ENCODE measurements at regions not wholly inside any gene's neighbourhood (a gene's known extent, or its start where the extent isn't known, plus 50 kb on each side); places are given as distances from the start of the nearest gene placed in this dataset.

DNA sequence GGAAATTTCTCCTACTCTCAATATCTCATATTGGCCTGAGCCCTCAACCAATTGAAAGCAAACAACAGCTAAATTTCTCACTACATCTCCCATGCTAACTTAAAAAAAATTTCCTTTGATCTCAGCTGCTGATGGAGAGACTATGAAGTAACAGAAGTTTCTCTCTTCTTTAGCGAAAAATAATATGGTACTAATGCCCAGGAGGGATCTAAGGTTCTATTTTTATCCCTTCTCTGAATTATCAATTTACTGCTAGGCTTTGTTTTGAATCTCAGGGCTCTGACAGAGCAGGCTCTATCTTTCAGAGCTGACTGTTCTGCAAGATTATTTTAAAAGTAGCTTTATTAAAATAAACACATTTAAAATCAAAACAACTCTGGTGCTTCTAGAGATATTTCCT lies 558.6 kb downstream of the KCNA4 start:
- TF ChIP-seq POLR2AphosphoS5 (IDR thresholded peaks at IDR 0.05; ENCODE audit: low read depth, low read length) = no peak
- TF ChIP-seq, protein P1, sequence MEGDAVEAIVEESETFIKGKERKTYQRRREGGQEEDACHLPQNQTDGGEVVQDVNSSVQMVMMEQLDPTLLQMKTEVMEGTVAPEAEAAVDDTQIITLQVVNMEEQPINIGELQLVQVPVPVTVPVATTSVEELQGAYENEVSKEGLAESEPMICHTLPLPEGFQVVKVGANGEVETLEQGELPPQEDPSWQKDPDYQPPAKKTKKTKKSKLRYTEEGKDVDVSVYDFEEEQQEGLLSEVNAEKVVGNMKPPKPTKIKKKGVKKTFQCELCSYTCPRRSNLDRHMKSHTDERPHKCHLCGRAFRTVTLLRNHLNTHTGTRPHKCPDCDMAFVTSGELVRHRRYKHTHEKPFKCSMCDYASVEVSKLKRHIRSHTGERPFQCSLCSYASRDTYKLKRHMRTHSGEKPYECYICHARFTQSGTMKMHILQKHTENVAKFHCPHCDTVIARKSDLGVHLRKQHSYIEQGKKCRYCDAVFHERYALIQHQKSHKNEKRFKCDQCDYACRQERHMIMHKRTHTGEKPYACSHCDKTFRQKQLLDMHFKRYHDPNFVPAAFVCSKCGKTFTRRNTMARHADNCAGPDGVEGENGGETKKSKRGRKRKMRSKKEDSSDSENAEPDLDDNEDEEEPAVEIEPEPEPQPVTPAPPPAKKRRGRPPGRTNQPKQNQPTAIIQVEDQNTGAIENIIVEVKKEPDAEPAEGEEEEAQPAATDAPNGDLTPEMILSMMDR (IDR thresholded peaks at IDR 0.05) = no peak
- no peak for TF ChIP-seq SIN3A (IDR thresholded peaks at IDR 0.05; ENCODE audit: borderline replicate concordance, insufficient read depth, low read depth, low read length)
- TF ChIP-seq, protein P2, sequence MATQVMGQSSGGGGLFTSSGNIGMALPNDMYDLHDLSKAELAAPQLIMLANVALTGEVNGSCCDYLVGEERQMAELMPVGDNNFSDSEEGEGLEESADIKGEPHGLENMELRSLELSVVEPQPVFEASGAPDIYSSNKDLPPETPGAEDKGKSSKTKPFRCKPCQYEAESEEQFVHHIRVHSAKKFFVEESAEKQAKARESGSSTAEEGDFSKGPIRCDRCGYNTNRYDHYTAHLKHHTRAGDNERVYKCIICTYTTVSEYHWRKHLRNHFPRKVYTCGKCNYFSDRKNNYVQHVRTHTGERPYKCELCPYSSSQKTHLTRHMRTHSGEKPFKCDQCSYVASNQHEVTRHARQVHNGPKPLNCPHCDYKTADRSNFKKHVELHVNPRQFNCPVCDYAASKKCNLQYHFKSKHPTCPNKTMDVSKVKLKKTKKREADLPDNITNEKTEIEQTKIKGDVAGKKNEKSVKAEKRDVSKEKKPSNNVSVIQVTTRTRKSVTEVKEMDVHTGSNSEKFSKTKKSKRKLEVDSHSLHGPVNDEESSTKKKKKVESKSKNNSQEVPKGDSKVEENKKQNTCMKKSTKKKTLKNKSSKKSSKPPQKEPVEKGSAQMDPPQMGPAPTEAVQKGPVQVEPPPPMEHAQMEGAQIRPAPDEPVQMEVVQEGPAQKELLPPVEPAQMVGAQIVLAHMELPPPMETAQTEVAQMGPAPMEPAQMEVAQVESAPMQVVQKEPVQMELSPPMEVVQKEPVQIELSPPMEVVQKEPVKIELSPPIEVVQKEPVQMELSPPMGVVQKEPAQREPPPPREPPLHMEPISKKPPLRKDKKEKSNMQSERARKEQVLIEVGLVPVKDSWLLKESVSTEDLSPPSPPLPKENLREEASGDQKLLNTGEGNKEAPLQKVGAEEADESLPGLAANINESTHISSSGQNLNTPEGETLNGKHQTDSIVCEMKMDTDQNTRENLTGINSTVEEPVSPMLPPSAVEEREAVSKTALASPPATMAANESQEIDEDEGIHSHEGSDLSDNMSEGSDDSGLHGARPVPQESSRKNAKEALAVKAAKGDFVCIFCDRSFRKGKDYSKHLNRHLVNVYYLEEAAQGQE (IDR thresholded peaks at IDR 0.05; ENCODE audit: insufficient read depth in 1 of 2, low read depth in 2 of 2, low read length in 1 of 2) = no peak
- no peak for TF ChIP-seq TCF7L2 (IDR thresholded peaks at IDR 0.05; ENCODE audit: low read depth, low read length)
- Histone ChIP-seq H3K9me3 (ENCODE audit: control insufficient read depth, insufficient read depth, low read depth, low read length) (no peaks in the 10 kb centered on the region), H3K27me3 (ENCODE audit: control insufficient read depth, insufficient read depth, low read length) (no peaks in the 10 kb centered on the region), H3K4me1 (ENCODE audit: control insufficient read depth, insufficient read depth, low read length) (no peaks in the 10 kb centered on the region), H3K4me3 (ENCODE audit: low read depth in 2 of 2, low read length in 2 of 2) (no peak overlapping the region), H3K36me3 (ENCODE audit: control insufficient read depth, insufficient read depth, low read length) (no peaks in the 10 kb centered on the region), H3K27ac (ENCODE audit: low read length) (no peak overlapping the region)
- BruUV-seq (replicated peaks) = no TSS peak
- DNase-seq (ENCODE audit: low read depth, low spot score) (no peak), ATAC-seq (no peak)
- CTCF ChIA-PET = no interaction called here
- POLR2A ChIA-PET = no interaction called here
- intact Hi-C loops (cut with micrococcal nuclease; ENCODE audit: unreplicated experiment) = no loop called here
- in situ Hi-C loops (cut with HindIII; ENCODE audit: low pct_unique_long_range_greater_than_20kb, low sequenced_read_pairs) = no loop called here

DNA sequence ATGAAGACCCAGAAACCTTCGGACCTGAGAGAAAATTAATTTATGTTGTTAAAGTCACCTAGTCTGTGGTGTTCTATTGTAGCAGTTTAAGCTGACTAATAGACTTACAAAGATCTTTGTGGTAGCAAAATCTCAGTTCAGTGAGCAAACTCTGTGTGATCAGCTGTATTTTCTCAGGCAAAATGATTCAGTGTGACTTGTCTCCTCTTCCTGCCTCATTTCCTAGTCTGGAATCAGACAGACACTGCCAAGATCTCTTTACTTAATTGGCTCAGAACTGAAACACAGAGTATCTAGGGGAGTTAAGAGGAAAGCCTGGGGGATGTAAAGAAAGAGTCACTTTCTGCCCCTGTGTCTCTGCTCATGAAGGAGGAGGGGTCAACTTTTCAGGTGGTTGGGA lies 564.7 kb downstream of the KCNA4 start:
- BruUV-seq (replicated peaks) = no TSS peak
- ATAC-seq = no peak

More for the DNA sequence above, 564.7 kb downstream of the KCNA4 start:
- no peak for DNase-seq (ENCODE audit: low read depth, low spot score)
- no peaks in the 10 kb centered on the region for H3K9me3 ChIP-seq (ENCODE audit: control insufficient read depth, insufficient read depth, low read depth, low read length)
- in situ Hi-C loops (cut with HindIII; ENCODE audit: low pct_unique_long_range_greater_than_20kb, low sequenced_read_pairs) = no loop called here
- H3K27me3 ChIP-seq (ENCODE audit: control insufficient read depth, insufficient read depth, low read length) = no peaks in the 10 kb centered on the region
- ChIA-PET CTCF (no interaction called here), POLR2A (no interaction called here)
- no peaks in the 10 kb centered on the region for H3K36me3 ChIP-seq (ENCODE audit: control insufficient read depth, insufficient read depth, low read length)
- H3K4me3 ChIP-seq (ENCODE audit: low read depth in 2 of 2, low read length in 2 of 2) = no peak overlapping the region
- intact Hi-C loops (cut with micrococcal nuclease; ENCODE audit: unreplicated experiment) = no loop called here
- no peak overlapping the region for H3K27ac ChIP-seq (ENCODE audit: low read length)
- no peaks in the 10 kb centered on the region for H3K4me1 ChIP-seq (ENCODE audit: control insufficient read depth, insufficient read depth, low read length)
- no peak for TF ChIP-seq TCF7L2 (IDR thresholded peaks at IDR 0.05; ENCODE audit: low read depth, low read length)
- TF ChIP-seq, protein P2 (IDR thresholded peaks at IDR 0.05; ENCODE audit: insufficient read depth in 1 of 2, low read depth in 2 of 2, low read length in 1 of 2) = no peak
